C4-2B (cell line): ENCODE measurements at regions not wholly inside any gene's neighbourhood (a gene's known extent, or its start where the extent isn't known, plus 50 kb on each side); places are given as distances from the start of the nearest gene placed in this dataset.

Source experiments
- ZFX ChIP-seq: fragments of 450-650 bp; IDR thresholded peaks from 2 replicates; pipeline ENCODE4 v1.6.1; 2017
- TF ChIP-seq, protein P1 (sequence below): fragments of 450-650 bp; conservative IDR thresholded peaks from 2 replicates; pipeline ENCODE4 v1.5.1; 2017; ENCODE audit warnings: mild to moderate bottlenecking

DNA sequence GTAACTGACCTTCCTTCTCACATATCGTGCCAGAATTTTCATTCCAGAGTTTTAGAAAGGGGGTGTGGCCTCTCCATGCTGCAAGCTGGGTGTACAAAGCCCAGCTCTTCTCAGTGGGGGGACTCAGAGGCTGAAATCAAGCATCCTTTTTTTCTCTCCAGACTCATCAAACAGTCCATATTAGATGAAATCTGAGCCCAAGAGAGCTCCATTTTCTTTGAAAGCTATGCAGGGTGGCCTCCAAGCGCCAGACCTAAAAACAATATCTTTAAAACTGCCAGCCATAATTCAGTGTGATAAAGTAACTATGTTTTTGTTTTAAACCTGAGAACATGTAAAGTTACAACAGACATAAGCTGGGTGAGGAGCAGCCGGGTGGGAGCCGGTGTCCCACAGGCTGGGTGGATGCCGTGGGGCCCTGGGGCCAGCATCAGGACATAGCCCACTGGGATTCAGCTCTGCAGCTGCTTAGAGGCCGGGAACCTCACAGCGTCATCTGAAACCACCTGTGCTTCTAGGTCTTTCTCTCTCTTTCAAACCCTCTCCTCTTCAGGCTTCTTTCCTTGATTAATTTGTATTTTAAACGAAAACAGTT lies 249.2 kb downstream of the ZNF536 start:
- TF ChIP-seq, protein P1, sequence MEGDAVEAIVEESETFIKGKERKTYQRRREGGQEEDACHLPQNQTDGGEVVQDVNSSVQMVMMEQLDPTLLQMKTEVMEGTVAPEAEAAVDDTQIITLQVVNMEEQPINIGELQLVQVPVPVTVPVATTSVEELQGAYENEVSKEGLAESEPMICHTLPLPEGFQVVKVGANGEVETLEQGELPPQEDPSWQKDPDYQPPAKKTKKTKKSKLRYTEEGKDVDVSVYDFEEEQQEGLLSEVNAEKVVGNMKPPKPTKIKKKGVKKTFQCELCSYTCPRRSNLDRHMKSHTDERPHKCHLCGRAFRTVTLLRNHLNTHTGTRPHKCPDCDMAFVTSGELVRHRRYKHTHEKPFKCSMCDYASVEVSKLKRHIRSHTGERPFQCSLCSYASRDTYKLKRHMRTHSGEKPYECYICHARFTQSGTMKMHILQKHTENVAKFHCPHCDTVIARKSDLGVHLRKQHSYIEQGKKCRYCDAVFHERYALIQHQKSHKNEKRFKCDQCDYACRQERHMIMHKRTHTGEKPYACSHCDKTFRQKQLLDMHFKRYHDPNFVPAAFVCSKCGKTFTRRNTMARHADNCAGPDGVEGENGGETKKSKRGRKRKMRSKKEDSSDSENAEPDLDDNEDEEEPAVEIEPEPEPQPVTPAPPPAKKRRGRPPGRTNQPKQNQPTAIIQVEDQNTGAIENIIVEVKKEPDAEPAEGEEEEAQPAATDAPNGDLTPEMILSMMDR, result no peak
- no peak for TF ChIP-seq ZFX
